ENCODE measurements at regions not wholly inside any gene's neighbourhood (a gene's known extent, or its start where the extent isn't known, plus 50 kb on each side); places are given as distances from the start of the nearest gene placed in this dataset.

DNA sequence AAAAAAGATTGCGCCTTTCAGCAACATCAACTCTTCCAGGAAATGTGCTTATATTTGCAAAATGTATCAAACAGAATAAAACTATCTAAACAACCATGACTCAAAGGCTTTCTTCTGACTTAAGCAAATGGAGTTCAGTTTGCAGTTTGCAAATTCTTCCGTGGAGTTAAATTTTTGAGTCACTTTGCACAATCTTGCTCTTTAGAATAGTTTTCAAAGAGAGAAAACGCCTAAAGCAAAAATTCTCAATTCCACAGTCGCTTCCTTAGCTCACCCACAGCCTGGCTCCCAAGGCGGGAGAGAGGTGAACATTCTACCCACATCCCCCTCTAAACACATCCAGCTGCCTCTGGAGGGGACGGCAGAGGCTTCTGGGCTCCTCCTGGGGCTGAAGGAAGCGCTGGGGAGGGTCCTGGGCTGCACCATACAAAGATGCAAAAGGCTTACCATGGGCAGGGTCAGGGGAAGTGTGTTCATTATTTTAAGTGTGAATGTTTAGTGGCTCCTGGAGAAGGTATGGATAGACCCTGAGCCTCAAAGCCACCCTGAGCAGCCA is 1487.3 kb downstream of the TBC1D22A start:
- H3K9me3 ChIP-seq (ENCODE audit: control insufficient read depth, insufficient read depth, low read depth, low read length): no peaks in the 10 kb centered on the region
- in situ Hi-C loops (cut with HindIII; ENCODE audit: low pct_unique_long_range_greater_than_20kb, low sequenced_read_pairs): no loop called here
- DNase-seq (ENCODE audit: low read depth, low spot score) (no peak), ATAC-seq (no peak)
- POLR2A ChIA-PET: no interaction called here
- no peaks in the 10 kb centered on the region for H3K4me1 ChIP-seq (ENCODE audit: control insufficient read depth, insufficient read depth, low read length)
- H3K27me3 ChIP-seq (ENCODE audit: control insufficient read depth, insufficient read depth, low read length): no peaks in the 10 kb centered on the region; the same call in none of the 2 replicates
- TF ChIP-seq, protein P1, sequence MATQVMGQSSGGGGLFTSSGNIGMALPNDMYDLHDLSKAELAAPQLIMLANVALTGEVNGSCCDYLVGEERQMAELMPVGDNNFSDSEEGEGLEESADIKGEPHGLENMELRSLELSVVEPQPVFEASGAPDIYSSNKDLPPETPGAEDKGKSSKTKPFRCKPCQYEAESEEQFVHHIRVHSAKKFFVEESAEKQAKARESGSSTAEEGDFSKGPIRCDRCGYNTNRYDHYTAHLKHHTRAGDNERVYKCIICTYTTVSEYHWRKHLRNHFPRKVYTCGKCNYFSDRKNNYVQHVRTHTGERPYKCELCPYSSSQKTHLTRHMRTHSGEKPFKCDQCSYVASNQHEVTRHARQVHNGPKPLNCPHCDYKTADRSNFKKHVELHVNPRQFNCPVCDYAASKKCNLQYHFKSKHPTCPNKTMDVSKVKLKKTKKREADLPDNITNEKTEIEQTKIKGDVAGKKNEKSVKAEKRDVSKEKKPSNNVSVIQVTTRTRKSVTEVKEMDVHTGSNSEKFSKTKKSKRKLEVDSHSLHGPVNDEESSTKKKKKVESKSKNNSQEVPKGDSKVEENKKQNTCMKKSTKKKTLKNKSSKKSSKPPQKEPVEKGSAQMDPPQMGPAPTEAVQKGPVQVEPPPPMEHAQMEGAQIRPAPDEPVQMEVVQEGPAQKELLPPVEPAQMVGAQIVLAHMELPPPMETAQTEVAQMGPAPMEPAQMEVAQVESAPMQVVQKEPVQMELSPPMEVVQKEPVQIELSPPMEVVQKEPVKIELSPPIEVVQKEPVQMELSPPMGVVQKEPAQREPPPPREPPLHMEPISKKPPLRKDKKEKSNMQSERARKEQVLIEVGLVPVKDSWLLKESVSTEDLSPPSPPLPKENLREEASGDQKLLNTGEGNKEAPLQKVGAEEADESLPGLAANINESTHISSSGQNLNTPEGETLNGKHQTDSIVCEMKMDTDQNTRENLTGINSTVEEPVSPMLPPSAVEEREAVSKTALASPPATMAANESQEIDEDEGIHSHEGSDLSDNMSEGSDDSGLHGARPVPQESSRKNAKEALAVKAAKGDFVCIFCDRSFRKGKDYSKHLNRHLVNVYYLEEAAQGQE (IDR thresholded peaks at IDR 0.05; ENCODE audit: insufficient read depth in 1 of 2, low read depth in 2 of 2, low read length in 1 of 2): no peak
- TF ChIP-seq TCF7L2 (IDR thresholded peaks at IDR 0.05; ENCODE audit: low read depth, low read length) (no peak), SIN3A (IDR thresholded peaks at IDR 0.05; ENCODE audit: borderline replicate concordance, insufficient read depth, low read depth, low read length) (no peak), POLR2AphosphoS5 (IDR thresholded peaks at IDR 0.05; ENCODE audit: low read depth, low read length) (no peak)
- TF ChIP-seq, protein P2, sequence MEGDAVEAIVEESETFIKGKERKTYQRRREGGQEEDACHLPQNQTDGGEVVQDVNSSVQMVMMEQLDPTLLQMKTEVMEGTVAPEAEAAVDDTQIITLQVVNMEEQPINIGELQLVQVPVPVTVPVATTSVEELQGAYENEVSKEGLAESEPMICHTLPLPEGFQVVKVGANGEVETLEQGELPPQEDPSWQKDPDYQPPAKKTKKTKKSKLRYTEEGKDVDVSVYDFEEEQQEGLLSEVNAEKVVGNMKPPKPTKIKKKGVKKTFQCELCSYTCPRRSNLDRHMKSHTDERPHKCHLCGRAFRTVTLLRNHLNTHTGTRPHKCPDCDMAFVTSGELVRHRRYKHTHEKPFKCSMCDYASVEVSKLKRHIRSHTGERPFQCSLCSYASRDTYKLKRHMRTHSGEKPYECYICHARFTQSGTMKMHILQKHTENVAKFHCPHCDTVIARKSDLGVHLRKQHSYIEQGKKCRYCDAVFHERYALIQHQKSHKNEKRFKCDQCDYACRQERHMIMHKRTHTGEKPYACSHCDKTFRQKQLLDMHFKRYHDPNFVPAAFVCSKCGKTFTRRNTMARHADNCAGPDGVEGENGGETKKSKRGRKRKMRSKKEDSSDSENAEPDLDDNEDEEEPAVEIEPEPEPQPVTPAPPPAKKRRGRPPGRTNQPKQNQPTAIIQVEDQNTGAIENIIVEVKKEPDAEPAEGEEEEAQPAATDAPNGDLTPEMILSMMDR (IDR thresholded peaks at IDR 0.05): no peak
- CTCF ChIA-PET: no interaction called here
- H3K27ac ChIP-seq (ENCODE audit: low read length): no peak overlapping the region
- no peaks in the 10 kb centered on the region for H3K36me3 ChIP-seq (ENCODE audit: control insufficient read depth, insufficient read depth, low read length)
- H3K4me3 ChIP-seq (ENCODE audit: low read depth in 2 of 2, low read length in 2 of 2): no peak overlapping the region
- no TSS peak for BruUV-seq (replicated peaks)
- intact Hi-C loops (cut with micrococcal nuclease; ENCODE audit: unreplicated experiment): no loop called here

DNA sequence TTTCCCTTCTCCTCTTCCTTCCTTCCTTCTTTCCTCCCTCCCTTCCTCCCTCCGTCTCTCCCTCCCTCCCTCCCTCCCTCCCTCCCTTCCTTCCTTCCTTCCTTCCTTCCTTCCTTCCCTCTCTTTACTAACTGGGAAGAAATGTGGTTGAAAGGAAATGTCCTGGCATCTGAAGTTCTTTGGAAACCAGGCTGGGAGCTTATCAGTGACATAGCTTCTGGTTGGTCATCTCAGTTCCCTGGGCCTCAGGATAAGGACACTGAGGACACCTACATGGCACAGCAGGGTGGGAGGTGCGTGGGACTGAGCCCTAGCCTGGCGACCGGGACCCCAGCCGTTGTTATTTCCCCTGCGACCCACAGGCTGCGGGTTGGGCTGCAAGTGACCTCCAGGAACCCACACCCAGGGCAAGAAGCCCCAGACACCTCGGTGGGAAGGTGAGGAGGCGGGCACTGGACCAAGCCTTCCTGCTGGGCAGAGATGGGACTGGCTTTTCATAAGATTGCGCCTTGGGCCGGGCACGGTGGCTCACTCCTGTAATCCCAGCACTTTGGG is 1486.5 kb downstream of the TBC1D22A start:
- no TSS peak for BruUV-seq (replicated peaks)
- Histone ChIP-seq H3K27me3 (ENCODE audit: control insufficient read depth, insufficient read depth, low read length) (no peaks in the 10 kb centered on the region; the same call in none of the 2 replicates), H3K36me3 (ENCODE audit: control insufficient read depth, insufficient read depth, low read length) (no peaks in the 10 kb centered on the region), H3K4me1 (ENCODE audit: control insufficient read depth, insufficient read depth, low read length) (no peaks in the 10 kb centered on the region), H3K4me3 (ENCODE audit: low read depth in 2 of 2, low read length in 2 of 2) (no peak overlapping the region), H3K9me3 (ENCODE audit: control insufficient read depth, insufficient read depth, low read depth, low read length) (no peaks in the 10 kb centered on the region), H3K27ac (ENCODE audit: low read length) (no peak overlapping the region)
- intact Hi-C loops (cut with micrococcal nuclease; ENCODE audit: unreplicated experiment): no loop called here
- ChIA-PET CTCF (no interaction called here), POLR2A (no interaction called here)
- in situ Hi-C loops (cut with HindIII; ENCODE audit: low pct_unique_long_range_greater_than_20kb, low sequenced_read_pairs): no loop called here
- ATAC-seq: no peak
- TF ChIP-seq TCF7L2 (IDR thresholded peaks at IDR 0.05; ENCODE audit: low read depth, low read length) (no peak), SIN3A (IDR thresholded peaks at IDR 0.05; ENCODE audit: borderline replicate concordance, insufficient read depth, low read depth, low read length) (no peak), POLR2AphosphoS5 (IDR thresholded peaks at IDR 0.05; ENCODE audit: low read depth, low read length) (no peak)
- TF ChIP-seq, protein P2 (IDR thresholded peaks at IDR 0.05): no peak
- TF ChIP-seq, protein P1 (IDR thresholded peaks at IDR 0.05; ENCODE audit: insufficient read depth in 1 of 2, low read depth in 2 of 2, low read length in 1 of 2): no peak
- no peak for DNase-seq (ENCODE audit: low read depth, low spot score)

Measured in Panc1 (cell line).